Activated gamma-delta T cell (primary cell): ENCODE measurements at regions not wholly inside any gene's neighbourhood (a gene's known extent, or its start where the extent isn't known, plus 50 kb on each side); places are given as distances from the start of the nearest gene placed in this dataset.
"Not testable (repeated sequence)": the region's sequence is repeated elsewhere in the genome, so short reads cannot be mapped to it uniquely, and the experiment has no call there.

Experiments
- DNase-seq: peaks from one replicate; lab custom pipeline; 2025; lab: John Stamatoyannopoulos, UW

- DNase-seq: no peak
Observed at GRCh38 chr21:20260124-20260523, 738.1 kb upstream of the NCAM2 start.

- no peak for DNase-seq
Observed at GRCh38 chr21:20261364-20261763, 736.8 kb upstream of the NCAM2 start.

GRCh38 chr21:20265707-20266440, 732.3 kb upstream of the NCAM2 start:
- DNase-seq: no peak

GRCh38 chr21:20266441-20266710, 731.8 kb upstream of the NCAM2 start:
- no peak for DNase-seq

GRCh38 chr21:20270365-20271055, 727.7 kb upstream of the NCAM2 start:
- DNase-seq: no peak

- DNase-seq: no peak
Observed at GRCh38 chr21:20272791-20273362, 725.3 kb upstream of the NCAM2 start.

- DNase-seq: no peak
Observed at GRCh38 chr21:20276377-20276776, 721.8 kb upstream of the NCAM2 start.

- DNase-seq: no peak
Observed at GRCh38 chr21:20276954-20277353, 721.3 kb upstream of the NCAM2 start.

- DNase-seq: no peak
Observed at GRCh38 chr21:20283836-20284235, 714.4 kb upstream of the NCAM2 start.

- DNase-seq: no peak
Observed at GRCh38 chr21:20292280-20292679, 705.9 kb upstream of the NCAM2 start.

- DNase-seq: not testable (repeated sequence)
Observed at GRCh38 chr21:20292854-20293253, 705.4 kb upstream of the NCAM2 start.

GRCh38 chr21:20301395-20301794, 696.8 kb upstream of the NCAM2 start:
- no peak for DNase-seq

- no peak for DNase-seq
Observed at GRCh38 chr21:20302084-20302483, 696.1 kb upstream of the NCAM2 start.

- DNase-seq: no peak
Observed at GRCh38 chr21:20306836-20307235, 691.4 kb upstream of the NCAM2 start.

- no peak for DNase-seq
Observed at GRCh38 chr21:20308586-20309315, 689.5 kb upstream of the NCAM2 start.

GRCh38 chr21:20311234-20311787, 686.9 kb upstream of the NCAM2 start:
- DNase-seq: no peak

GRCh38 chr21:20313013-20313412, 685.2 kb upstream of the NCAM2 start:
- no peak for DNase-seq

- DNase-seq: no peak
Observed at GRCh38 chr21:20315042-20315441, 683.2 kb upstream of the NCAM2 start.

- no peak for DNase-seq
Observed at GRCh38 chr21:20329636-20330035, 668.6 kb upstream of the NCAM2 start.

GRCh38 chr21:20330652-20331051, 667.6 kb upstream of the NCAM2 start:
- DNase-seq: no peak

- no peak for DNase-seq
Observed at GRCh38 chr21:20334585-20334984, 663.6 kb upstream of the NCAM2 start.

- no peak for DNase-seq
Observed at GRCh38 chr21:20341431-20341830, 656.8 kb upstream of the NCAM2 start.

GRCh38 chr21:20343186-20343585, 655.0 kb upstream of the NCAM2 start:
- no peak for DNase-seq
